GM13976 (cell line): ENCODE measurements at regions not wholly inside any gene's neighbourhood (a gene's known extent, or its start where the extent isn't known, plus 50 kb on each side); places are given as distances from the start of the nearest gene placed in this dataset.

ENCODE experiments used
- DNase-seq: peaks from one replicate; pipeline ENCODE4 v3.0.0; 2012; ENCODE audit warnings: low spot score
- in situ Hi-C: fragments of 300-500 bp; cut with MboI; formaldehyde crosslinking; loops from one replicate; pipeline ENCODE4 v1.12.0; 2022; ENCODE audit warnings: low sequenced_read_pairs, mixed read lengths, inconsistent platforms; ENCODE audit not compliant: unreplicated experiment
- TF ChIP-seq, protein P1 (sequence below): IDR thresholded peaks from 2 replicates; pipeline ENCODE4 v1.5.1; 2012; ENCODE audit warnings: borderline replicate concordance, mild to moderate bottlenecking; ENCODE audit not compliant: insufficient read depth; ENCODE audit errors: extremely low read depth, missing control alignments, control extremely low read depth

DNA sequence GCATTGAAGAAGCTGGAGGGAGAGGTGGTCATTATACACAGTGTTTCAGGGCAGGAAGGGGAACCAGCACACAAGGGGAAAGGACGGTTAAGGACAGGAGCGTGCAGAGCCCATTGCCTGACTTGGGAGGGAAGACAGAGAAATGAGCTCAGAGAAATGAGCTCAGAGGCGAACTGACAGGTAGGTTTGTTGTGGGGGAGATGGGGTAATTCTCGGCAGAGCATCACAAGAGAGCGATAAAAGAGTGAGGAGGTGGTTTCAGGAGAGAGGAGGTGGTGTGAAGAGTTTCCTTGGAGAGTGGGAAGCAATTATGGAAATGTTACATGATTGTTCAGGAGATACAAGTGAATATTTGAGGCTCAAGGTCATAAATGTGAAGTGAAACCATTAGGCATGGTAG, 61.0 kb downstream of the MRGPRX1 start:
- TF ChIP-seq, protein P1, sequence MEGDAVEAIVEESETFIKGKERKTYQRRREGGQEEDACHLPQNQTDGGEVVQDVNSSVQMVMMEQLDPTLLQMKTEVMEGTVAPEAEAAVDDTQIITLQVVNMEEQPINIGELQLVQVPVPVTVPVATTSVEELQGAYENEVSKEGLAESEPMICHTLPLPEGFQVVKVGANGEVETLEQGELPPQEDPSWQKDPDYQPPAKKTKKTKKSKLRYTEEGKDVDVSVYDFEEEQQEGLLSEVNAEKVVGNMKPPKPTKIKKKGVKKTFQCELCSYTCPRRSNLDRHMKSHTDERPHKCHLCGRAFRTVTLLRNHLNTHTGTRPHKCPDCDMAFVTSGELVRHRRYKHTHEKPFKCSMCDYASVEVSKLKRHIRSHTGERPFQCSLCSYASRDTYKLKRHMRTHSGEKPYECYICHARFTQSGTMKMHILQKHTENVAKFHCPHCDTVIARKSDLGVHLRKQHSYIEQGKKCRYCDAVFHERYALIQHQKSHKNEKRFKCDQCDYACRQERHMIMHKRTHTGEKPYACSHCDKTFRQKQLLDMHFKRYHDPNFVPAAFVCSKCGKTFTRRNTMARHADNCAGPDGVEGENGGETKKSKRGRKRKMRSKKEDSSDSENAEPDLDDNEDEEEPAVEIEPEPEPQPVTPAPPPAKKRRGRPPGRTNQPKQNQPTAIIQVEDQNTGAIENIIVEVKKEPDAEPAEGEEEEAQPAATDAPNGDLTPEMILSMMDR, result no peak
- DNase-seq, result no peak
- in situ Hi-C loops, result no loop called here

DNA sequence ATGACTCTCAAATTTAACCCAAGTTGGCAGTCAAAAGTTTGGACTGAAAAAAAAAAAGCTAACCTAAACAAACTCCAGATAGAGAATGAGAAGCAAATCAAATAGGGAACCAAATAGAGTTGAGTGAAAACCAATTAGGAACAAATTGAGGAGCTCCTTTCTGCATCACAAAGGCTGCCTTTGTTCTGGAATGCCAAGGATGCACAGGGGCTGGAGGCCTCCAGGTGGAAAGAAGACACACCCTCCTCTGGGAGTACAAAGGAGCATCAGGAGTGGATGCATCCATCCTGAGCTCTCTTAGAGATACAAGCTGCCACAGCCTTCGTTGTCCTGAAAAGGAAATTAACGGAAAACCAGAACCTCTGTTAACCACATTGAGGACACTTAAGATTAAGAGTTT, 73.3 kb downstream of the MRGPRX1 start:
- TF ChIP-seq, protein P1, result no peak
- in situ Hi-C loops, result no loop called here
- no peak for DNase-seq

GRCh38 chr11:18865261-18865660, 73.7 kb upstream of the PTPN5 start:
- TF ChIP-seq, protein P1, result no peak
- no peak for DNase-seq
- in situ Hi-C loops, result no loop called here

- DNase-seq, result peak; percentile 17
- TF ChIP-seq, protein P1, result peak; percentile 53
- in situ Hi-C loops, result no loop called here
Observed at GRCh38 chr11:18853086-18853720, 61.6 kb upstream of the PTPN5 start.

DNA sequence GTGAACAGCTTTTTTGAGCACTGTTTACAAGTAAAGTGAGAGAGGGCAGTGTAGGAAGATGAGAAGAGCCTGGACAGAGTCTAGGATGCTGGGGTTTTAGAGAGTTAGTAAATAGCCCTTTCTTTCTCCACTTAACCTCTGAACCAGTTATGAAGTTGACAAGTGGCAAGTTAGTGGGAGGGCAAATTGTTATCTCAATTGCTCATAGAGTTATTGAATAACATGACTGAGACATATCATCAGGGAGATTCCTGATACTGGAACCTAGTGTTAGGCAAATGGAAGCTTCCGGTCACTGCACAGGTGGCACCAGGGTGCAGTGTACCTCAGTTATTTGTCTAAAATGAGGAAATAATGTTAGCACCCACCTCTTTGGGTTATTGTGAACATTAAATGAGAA, 57.8 kb upstream of the PTPN5 start:
- DNase-seq, result no peak
- TF ChIP-seq, protein P1, result no peak
- in situ Hi-C loops, result no loop called here

- in situ Hi-C loops, result no loop called here
- peak; percentile 23 for DNase-seq
- TF ChIP-seq, protein P1, result peak; percentile 40
Observed at GRCh38 chr11:18844753-18845367, 53.3 kb upstream of the PTPN5 start.
